ENCODE measurements at regions not wholly inside any gene's neighbourhood (a gene's known extent, or its start where the extent isn't known, plus 50 kb on each side); places are given as distances from the start of the nearest gene placed in this dataset.

DNA sequence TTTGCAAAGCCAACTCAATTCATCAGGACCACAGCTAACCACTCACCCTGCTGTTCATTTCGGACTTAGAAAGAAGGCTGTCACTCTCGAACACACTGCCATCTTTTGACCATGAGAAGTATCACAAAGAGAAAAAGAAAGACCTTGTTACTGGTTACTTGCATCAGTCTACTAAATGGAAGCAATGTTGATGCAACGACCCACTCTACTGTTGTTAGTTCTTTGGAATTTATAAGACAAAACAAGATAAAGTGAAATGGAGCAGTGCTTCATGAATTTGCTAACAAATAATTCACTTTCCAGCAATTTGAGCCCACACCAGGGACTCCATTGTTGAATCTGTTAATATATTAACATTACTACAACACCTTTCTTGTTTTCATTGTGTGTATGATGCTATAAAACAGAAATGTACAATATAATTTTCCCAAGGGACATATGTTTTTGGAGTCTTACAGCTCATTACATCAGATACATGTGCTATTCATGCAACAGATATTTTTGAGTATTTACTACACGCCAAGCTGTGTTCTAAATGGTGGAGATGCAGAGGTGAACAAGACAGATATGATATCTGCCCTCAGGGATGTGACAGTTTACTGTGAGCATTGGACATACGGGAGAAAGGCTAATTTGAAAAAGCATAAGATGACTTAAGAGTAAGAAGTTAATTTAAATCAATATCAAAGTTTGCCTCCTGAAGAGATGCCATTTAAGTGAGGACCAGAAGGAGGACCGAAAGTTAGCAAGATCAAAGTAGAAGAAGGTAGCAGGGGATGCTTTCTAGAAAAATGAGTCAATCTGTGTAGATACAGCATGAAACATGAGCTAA, 87.2 kb downstream of the AREG start (continued):
- TF ChIP-seq, protein P1, sequence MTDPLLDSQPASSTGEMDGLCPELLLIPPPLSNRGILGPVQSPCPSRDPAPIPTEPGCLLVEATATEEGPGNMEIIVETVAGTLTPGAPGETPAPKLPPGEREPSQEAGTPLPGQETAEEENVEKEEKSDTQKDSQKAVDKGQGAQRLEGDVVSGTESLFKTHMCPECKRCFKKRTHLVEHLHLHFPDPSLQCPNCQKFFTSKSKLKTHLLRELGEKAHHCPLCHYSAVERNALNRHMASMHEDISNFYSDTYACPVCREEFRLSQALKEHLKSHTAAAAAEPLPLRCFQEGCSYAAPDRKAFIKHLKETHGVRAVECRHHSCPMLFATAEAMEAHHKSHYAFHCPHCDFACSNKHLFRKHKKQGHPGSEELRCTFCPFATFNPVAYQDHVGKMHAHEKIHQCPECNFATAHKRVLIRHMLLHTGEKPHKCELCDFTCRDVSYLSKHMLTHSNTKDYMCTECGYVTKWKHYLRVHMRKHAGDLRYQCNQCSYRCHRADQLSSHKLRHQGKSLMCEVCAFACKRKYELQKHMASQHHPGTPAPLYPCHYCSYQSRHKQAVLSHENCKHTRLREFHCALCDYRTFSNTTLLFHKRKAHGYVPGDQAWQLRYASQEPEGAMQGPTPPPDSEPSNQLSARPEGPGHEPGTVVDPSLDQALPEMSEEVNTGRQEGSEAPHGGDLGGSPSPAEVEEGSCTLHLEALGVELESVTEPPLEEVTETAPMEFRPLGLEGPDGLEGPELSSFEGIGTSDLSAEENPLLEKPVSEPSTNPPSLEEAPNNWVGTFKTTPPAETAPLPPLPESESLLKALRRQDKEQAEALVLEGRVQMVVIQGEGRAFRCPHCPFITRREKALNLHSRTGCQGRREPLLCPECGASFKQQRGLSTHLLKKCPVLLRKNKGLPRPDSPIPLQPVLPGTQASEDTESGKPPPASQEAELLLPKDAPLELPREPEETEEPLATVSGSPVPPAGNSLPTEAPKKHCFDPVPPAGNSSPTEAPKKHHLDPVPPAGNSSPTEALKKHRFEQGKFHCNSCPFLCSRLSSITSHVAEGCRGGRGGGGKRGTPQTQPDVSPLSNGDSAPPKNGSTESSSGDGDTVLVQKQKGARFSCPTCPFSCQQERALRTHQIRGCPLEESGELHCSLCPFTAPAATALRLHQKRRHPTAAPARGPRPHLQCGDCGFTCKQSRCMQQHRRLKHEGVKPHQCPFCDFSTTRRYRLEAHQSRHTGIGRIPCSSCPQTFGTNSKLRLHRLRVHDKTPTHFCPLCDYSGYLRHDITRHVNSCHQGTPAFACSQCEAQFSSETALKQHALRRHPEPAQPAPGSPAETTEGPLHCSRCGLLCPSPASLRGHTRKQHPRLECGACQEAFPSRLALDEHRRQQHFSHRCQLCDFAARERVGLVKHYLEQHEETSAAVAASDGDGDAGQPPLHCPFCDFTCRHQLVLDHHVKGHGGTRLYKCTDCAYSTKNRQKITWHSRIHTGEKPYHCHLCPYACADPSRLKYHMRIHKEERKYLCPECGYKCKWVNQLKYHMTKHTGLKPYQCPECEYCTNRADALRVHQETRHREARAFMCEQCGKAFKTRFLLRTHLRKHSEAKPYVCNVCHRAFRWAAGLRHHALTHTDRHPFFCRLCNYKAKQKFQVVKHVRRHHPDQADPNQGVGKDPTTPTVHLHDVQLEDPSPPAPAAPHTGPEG (CRISPR knock-in tag; IDR thresholded peaks at IDR 0.05): no peak
- TF ChIP-seq, protein P2, sequence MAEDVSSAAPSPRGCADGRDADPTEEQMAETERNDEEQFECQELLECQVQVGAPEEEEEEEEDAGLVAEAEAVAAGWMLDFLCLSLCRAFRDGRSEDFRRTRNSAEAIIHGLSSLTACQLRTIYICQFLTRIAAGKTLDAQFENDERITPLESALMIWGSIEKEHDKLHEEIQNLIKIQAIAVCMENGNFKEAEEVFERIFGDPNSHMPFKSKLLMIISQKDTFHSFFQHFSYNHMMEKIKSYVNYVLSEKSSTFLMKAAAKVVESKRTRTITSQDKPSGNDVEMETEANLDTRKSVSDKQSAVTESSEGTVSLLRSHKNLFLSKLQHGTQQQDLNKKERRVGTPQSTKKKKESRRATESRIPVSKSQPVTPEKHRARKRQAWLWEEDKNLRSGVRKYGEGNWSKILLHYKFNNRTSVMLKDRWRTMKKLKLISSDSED (CRISPR knock-in tag; IDR thresholded peaks at IDR 0.05): no peak
- TF ChIP-seq NRL (CRISPR knock-in tag; IDR thresholded peaks at IDR 0.05; ENCODE audit: borderline replicate concordance) (no peak), ZNF878 (CRISPR knock-in tag; IDR thresholded peaks at IDR 0.05) (no peak), ZNF224 (CRISPR knock-in tag; IDR thresholded peaks at IDR 0.05) (no peak), SMYD3 (CRISPR knock-in tag; IDR thresholded peaks at IDR 0.05) (no peak), RFXANK (CRISPR knock-in tag; IDR thresholded peaks at IDR 0.05) (no peak), ZNF543 (CRISPR knock-in tag; IDR thresholded peaks at IDR 0.05) (no peak), ZNF75D (CRISPR knock-in tag; IDR thresholded peaks at IDR 0.05; ENCODE audit: borderline replicate concordance) (no peak), HOXA5 (CRISPR knock-in tag; IDR thresholded peaks at IDR 0.05) (no peak), ZNF644 (CRISPR knock-in tag; IDR thresholded peaks at IDR 0.05; ENCODE audit: low read depth) (peak; percentile 58; the same call in 1 of the 2 replicates), STAG1 (CRISPR knock-in tag; IDR thresholded peaks at IDR 0.05) (peak; percentile 67), HMG20A (CRISPR knock-in tag; IDR thresholded peaks at IDR 0.05; ENCODE audit: borderline replicate concordance) (peak; percentile 42; the same call in 1 of the 2 replicates), ZNF251 (CRISPR knock-in tag; IDR thresholded peaks at IDR 0.05) (no peak)
- TF ChIP-seq, protein P3, sequence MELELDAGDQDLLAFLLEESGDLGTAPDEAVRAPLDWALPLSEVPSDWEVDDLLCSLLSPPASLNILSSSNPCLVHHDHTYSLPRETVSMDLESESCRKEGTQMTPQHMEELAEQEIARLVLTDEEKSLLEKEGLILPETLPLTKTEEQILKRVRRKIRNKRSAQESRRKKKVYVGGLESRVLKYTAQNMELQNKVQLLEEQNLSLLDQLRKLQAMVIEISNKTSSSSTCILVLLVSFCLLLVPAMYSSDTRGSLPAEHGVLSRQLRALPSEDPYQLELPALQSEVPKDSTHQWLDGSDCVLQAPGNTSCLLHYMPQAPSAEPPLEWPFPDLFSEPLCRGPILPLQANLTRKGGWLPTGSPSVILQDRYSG (CRISPR knock-in tag; IDR thresholded peaks at IDR 0.05): no peak
- TF ChIP-seq, protein P4, sequence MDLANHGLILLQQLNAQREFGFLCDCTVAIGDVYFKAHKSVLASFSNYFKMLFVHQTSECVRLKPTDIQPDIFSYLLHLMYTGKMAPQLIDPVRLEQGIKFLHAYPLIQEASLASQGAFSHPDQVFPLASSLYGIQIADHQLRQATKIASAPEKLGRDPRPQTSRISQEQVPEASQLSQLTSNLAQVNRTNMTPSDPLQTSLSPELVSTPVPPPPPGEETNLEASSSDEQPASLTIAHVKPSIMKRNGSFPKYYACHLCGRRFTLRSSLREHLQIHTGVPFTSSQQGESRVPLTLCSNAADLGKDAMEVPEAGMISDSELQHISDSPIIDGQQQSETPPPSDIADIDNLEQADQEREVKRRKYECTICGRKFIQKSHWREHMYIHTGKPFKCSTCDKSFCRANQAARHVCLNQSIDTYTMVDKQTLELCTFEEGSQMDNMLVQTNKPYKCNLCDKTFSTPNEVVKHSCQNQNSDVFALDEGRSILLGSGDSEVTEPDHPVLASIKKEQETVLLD (CRISPR knock-in tag; IDR thresholded peaks at IDR 0.05; ENCODE audit: low read depth): no peak
- TF ChIP-seq, protein P5, sequence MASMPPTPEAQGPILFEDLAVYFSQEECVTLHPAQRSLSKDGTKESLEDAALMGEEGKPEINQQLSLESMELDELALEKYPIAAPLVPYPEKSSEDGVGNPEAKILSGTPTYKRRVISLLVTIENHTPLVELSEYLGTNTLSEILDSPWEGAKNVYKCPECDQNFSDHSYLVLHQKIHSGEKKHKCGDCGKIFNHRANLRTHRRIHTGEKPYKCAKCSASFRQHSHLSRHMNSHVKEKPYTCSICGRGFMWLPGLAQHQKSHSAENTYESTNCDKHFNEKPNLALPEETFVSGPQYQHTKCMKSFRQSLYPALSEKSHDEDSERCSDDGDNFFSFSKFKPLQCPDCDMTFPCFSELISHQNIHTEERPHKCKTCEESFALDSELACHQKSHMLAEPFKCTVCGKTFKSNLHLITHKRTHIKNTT (CRISPR knock-in tag; IDR thresholded peaks at IDR 0.05): no peak
- TF ChIP-seq, protein P6, sequence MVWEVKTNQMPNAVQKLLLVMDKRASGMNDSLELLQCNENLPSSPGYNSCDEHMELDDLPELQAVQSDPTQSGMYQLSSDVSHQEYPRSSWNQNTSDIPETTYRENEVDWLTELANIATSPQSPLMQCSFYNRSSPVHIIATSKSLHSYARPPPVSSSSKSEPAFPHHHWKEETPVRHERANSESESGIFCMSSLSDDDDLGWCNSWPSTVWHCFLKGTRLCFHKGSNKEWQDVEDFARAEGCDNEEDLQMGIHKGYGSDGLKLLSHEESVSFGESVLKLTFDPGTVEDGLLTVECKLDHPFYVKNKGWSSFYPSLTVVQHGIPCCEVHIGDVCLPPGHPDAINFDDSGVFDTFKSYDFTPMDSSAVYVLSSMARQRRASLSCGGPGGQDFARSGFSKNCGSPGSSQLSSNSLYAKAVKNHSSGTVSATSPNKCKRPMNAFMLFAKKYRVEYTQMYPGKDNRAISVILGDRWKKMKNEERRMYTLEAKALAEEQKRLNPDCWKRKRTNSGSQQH (CRISPR knock-in tag; IDR thresholded peaks at IDR 0.05; ENCODE audit: low read depth): no peak
